T-cell (primary cell): ENCODE measurements at regions not wholly inside any gene's neighbourhood (a gene's known extent, or its start where the extent isn't known, plus 50 kb on each side); places are given as distances from the start of the nearest gene placed in this dataset.

Experiments used
- ATAC-seq, 4 experiments: fragments of 200-7000 bp in 3 of 4; fragments of 150-1000 bp in 1 of 4; cut with Tn5 transposase; replicated peaks in 1 of 4; 1 replicate in 3 of 4; 2 replicates in 1 of 4; pipeline ENCODE4 v1.10.0; 2021; ENCODE audit warnings: moderate library complexity in 3 of 4, mild to moderate bottlenecking in 2 of 4, moderate number of reproducible peaks in 1 of 4
- CTCF ChIA-PET, 2 donors: fragments of 300-600 bp; sonication (Branson Sonifier 250); formaldehyde crosslinking; loops; one replicate each; lab custom pipeline; 2022; ENCODE audit warnings: antibody characterized with exemption in 2 of 2; lab: Charles Lee
- POLR2A ChIA-PET, 2 donors: fragments of 300-600 bp; sonication (Branson Sonifier 250); formaldehyde crosslinking; loops; one replicate each; lab custom pipeline; 2022; ENCODE audit warnings: antibody characterized with exemption in 2 of 2; lab: Charles Lee
- DNase-seq, 35 experiments: peaks; one replicate each; pipeline versions ENCODE4 v3.0.0 to v3.0.0-alpha.2; 2013 to 2023
- H3K27ac ChIP-seq: one replicate; pipeline ENCODE4 v1.5.1; 2013; ENCODE audit warnings: low read length
- H3K27me3 ChIP-seq, 2 experiments: replicated peaks in 1 of 2; 1 replicate in 1 of 2; 2 replicates in 1 of 2; pipeline versions ENCODE4 v1.6.1 to v1.7.0; 2013; ENCODE audit warnings: low read length in 1 of 2, mixed read lengths in 1 of 2; ENCODE audit not compliant: control insufficient read depth in 2 of 2, insufficient read depth in 2 of 2; ENCODE audit errors: extremely low read depth in 1 of 2
- H3K36me3 ChIP-seq, 2 donors: 1 replicate in 1 of 2; 2 replicates in 1 of 2; pipeline versions ENCODE4 v1.6.1 to v1.7.0; 2013; ENCODE audit warnings: low read length in 1 of 2; ENCODE audit not compliant: control insufficient read depth in 2 of 2, insufficient read depth in 1 of 2; ENCODE audit errors: extremely low read depth in 1 of 2
- H3K4me1 ChIP-seq, 2 experiments: 1 replicate in 1 of 2; 2 replicates in 1 of 2; pipeline versions ENCODE4 v1.6.1 to v1.7.0; 2013; ENCODE audit warnings: low read length in 2 of 2, mixed read lengths in 1 of 2; ENCODE audit not compliant: insufficient read depth in 2 of 2, control insufficient read depth in 1 of 2; ENCODE audit errors: extremely low read depth in 1 of 2
- H3K4me3 ChIP-seq, 2 donors: 1 replicate in 1 of 2; 2 replicates in 1 of 2; pipeline versions ENCODE4 v1.5.1 to v1.7.0; 2013; ENCODE audit warnings: mild to moderate bottlenecking in 2 of 2, low read length in 1 of 2, moderate library complexity in 1 of 2; ENCODE audit not compliant: control insufficient read depth in 1 of 2; ENCODE audit errors: extremely low read depth in 1 of 2
- H3K9me3 ChIP-seq: 2 replicates; pipeline ENCODE4 v1.7.0; 2013
- H3K27ac Mint-ChIP-seq, 2 donors: one replicate each; pipeline ENCODE4 v1.8.0; 2020 to 2021; ENCODE audit warnings: mild to moderate bottlenecking in 2 of 2, mixed read lengths in 2 of 2
- H3K27me3 Mint-ChIP-seq, 2 donors: one replicate each; pipeline ENCODE4 v1.8.0; 2021 to 2022; ENCODE audit warnings: mixed read lengths in 2 of 2
- H3K36me3 Mint-ChIP-seq: one replicate; pipeline ENCODE4 v1.8.0; 2021; ENCODE audit warnings: mixed read lengths
- H3K4me1 Mint-ChIP-seq, 3 donors: one replicate each; pipeline ENCODE4 v1.8.0; 2020 to 2022; ENCODE audit warnings: mixed read lengths in 3 of 3, mild to moderate bottlenecking in 1 of 3
- H3K4me3 Mint-ChIP-seq, 3 donors: one replicate each; pipeline ENCODE4 v1.8.0; 2020 to 2022; ENCODE audit warnings: mild to moderate bottlenecking in 3 of 3, mixed read lengths in 3 of 3, moderate library complexity in 3 of 3
- H3K9me3 Mint-ChIP-seq, 3 donors: one replicate each; pipeline ENCODE4 v1.8.0; 2020 to 2022; ENCODE audit warnings: mixed read lengths in 3 of 3
- WGBS: methylation state at CpG from one replicate; pipeline ENCODE4 v1.1.5; 2013; ENCODE audit warnings: missing lambda C conversion rate; ENCODE audit not compliant: insufficient coverage; 5-methylcytosine and 5-hydroxymethylcytosine counted together

- ATAC-seq, result no peak
- Histone ChIP-seq H3K36me3 (no peaks in the 10 kb centered on the region), H3K4me3 (no peak overlapping the region), H3K4me1 (no peaks in the 10 kb centered on the region), H3K27ac (no peak overlapping the region), H3K9me3 (no peaks in the 10 kb centered on the region), H3K27me3 (peaks cover 0 to 3% of the 10 kb centered on the region in 2 experiments)
- peaks cover 0 to 3% (median 2%) of the 10 kb centered on the region in 3 donors for H3K4me1 Mint-ChIP-seq
- DNase-seq, result no peak
- WGBS, result 78% methylated on average over 3 of the region's 8 CpGs
- no peaks in the 10 kb centered on the region for H3K36me3 Mint-ChIP-seq
- CTCF ChIA-PET, result no interaction called here
- H3K4me3 Mint-ChIP-seq, result no peak overlapping the region
- H3K27me3 Mint-ChIP-seq, result no peaks in the 10 kb centered on the region
- no peaks in the 10 kb centered on the region for H3K9me3 Mint-ChIP-seq
- no peak overlapping the region for H3K27ac Mint-ChIP-seq
- POLR2A ChIA-PET, result no interaction called here
Observed at GRCh38 chr20:52536841-52537400, 345.3 kb upstream of the ZFP64 start.

- CTCF ChIA-PET, result no interaction called here
Observed at GRCh38 chr20:52536040-52536439, 344.5 kb upstream of the ZFP64 start.

GRCh38 chr20:52534616-52535015, 343.0 kb upstream of the ZFP64 start:
- Histone ChIP-seq H3K4me3 (no peak overlapping the region), H3K9me3 (no peaks in the 10 kb centered on the region), H3K36me3 (no peaks in the 10 kb centered on the region), H3K27ac (no peak overlapping the region), H3K27me3 (peaks cover 0 to 3% of the 10 kb centered on the region in 2 experiments), H3K4me1 (no peaks in the 10 kb centered on the region)
- no peak for DNase-seq
- Mint-ChIP-seq H3K27ac (no peak overlapping the region), H3K27me3 (no peaks in the 10 kb centered on the region), H3K4me1 (no peaks in the 10 kb centered on the region), H3K4me3 (no peak overlapping the region), H3K36me3 (no peaks in the 10 kb centered on the region), H3K9me3 (peaks cover 0 to 4% (median 3%) of the 10 kb centered on the region in 3 donors)
- no CpG with 5 or more reads among the region's 4 CpGs for WGBS
- CTCF ChIA-PET, result no interaction called here
- POLR2A ChIA-PET, result no interaction called here
- ATAC-seq, result no peak

More at GRCh38 chr20:52536040-52536439, 344.5 kb upstream of the ZFP64 start:
- H3K4me3 ChIP-seq, result no peak overlapping the region
- no peaks in the 10 kb centered on the region for H3K36me3 ChIP-seq
- no peak overlapping the region for H3K4me3 Mint-ChIP-seq
- no peaks in the 10 kb centered on the region for H3K27me3 Mint-ChIP-seq
- peaks cover 0 to 4% (median 3%) of the 10 kb centered on the region in 3 donors for H3K9me3 Mint-ChIP-seq
- no CpG with 5 or more reads among the region's 1 CpG for WGBS
- H3K27me3 ChIP-seq, result peaks cover 0 to 3% of the 10 kb centered on the region in 2 experiments
- no peak overlapping the region for H3K27ac Mint-ChIP-seq
- H3K9me3 ChIP-seq, result no peaks in the 10 kb centered on the region
- no peaks in the 10 kb centered on the region for H3K4me1 ChIP-seq
- H3K36me3 Mint-ChIP-seq, result no peaks in the 10 kb centered on the region
- POLR2A ChIA-PET, result no interaction called here
- H3K27ac ChIP-seq, result no peak overlapping the region
- H3K4me1 Mint-ChIP-seq, result peaks cover 0 to 3% (median 2%) of the 10 kb centered on the region in 3 donors
- ATAC-seq, result no peak
- DNase-seq, result no peak

DNA sequence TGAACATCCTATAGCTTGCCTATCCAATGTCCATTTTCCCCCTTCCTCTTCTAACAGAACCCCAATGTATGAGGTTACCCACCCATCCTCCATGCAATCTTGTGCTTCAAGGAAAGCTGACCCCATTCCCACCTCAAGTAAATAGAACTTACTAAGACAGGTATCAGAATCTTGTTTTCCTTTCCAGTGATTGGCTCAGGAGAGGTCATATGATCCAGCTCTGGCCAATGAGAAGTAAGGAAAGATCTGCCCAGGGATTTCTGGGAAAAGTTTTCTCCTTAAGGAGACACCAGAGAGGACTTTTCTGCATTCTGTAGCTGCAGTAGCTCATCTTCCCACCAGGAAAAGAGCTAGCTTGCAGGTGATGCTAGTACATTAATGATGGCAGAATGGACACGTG, 341.8 kb upstream of the ZFP64 start:
- Mint-ChIP-seq H3K36me3 (no peaks in the 10 kb centered on the region), H3K9me3 (peaks cover 0 to 4% (median 3%) of the 10 kb centered on the region in 3 donors), H3K27ac (peak overlapping the region in 1 of 2 donors; percentile 12), H3K27me3 (no peaks in the 10 kb centered on the region), H3K4me1 (no peaks in the 10 kb centered on the region), H3K4me3 (no peak overlapping the region)
- no peak overlapping the region for H3K4me3 ChIP-seq
- no peak overlapping the region for H3K27ac ChIP-seq
- DNase-seq (no peak), ATAC-seq (no peak)
- peaks cover 0 to 3% of the 10 kb centered on the region in 2 experiments for H3K27me3 ChIP-seq
- ChIA-PET POLR2A (interaction anchor here in 1 of 2 donors (0.6 kb wide), 1 partner anchor 35 kb away, joined by 9 read pairs; no protein-coding TSS in a partner anchor), CTCF (interaction anchor here in 1 of 2 donors (0.7 kb wide), 1 partner anchor 656 kb away, joined by 7 read pairs; no protein-coding TSS in a partner anchor)
- no peaks in the 10 kb centered on the region for H3K9me3 ChIP-seq
- H3K36me3 ChIP-seq, result no peaks in the 10 kb centered on the region
- no CpG with 5 or more reads among the region's 1 CpG for WGBS
- H3K4me1 ChIP-seq, result no peaks in the 10 kb centered on the region

DNA sequence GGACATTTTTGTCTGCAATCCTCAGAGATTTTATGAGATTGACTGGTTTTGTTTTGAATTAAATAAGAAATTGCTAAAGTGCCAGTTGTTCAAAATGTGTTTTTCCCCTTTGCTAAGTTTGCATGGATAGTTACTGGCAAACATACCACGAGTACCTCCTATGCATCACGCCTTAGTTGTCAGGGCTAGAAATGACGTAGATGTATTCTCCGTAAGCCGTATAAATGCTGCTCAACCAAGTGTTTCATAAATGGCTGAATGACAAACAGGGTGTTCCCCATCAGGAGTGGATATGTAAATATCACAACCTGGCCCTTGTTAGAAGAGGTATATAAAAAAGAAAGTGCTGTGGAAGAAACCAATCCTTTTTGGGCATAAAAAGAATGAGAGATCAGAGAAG, 341.1 kb upstream of the ZFP64 start:
- Histone ChIP-seq H3K27me3 (peaks cover 0 to 3% of the 10 kb centered on the region in 2 experiments), H3K4me3 (no peak overlapping the region), H3K27ac (no peak overlapping the region), H3K9me3 (no peaks in the 10 kb centered on the region), H3K36me3 (no peaks in the 10 kb centered on the region), H3K4me1 (no peaks in the 10 kb centered on the region)
- ATAC-seq, result no peak
- H3K27ac Mint-ChIP-seq, result no peak overlapping the region
- ChIA-PET CTCF (no interaction called here), POLR2A (interaction anchor here in 1 of 2 donors (0.6 kb wide), 1 partner anchor 34 kb away, joined by 9 read pairs; no protein-coding TSS in a partner anchor)
- no peak for DNase-seq
- 89% methylated on average over 3 of the region's 5 CpGs for WGBS
- H3K36me3 Mint-ChIP-seq, result no peaks in the 10 kb centered on the region
- peaks cover 0 to 4% (median 3%) of the 10 kb centered on the region in 3 donors for H3K9me3 Mint-ChIP-seq
- no peaks in the 10 kb centered on the region for H3K4me1 Mint-ChIP-seq
- no peaks in the 10 kb centered on the region for H3K27me3 Mint-ChIP-seq
- H3K4me3 Mint-ChIP-seq, result no peak overlapping the region

GRCh38 chr20:52530571-52530970, 339.0 kb upstream of the ZFP64 start:
- no CpG with 5 or more reads among the region's 1 CpG for WGBS
- Histone ChIP-seq H3K9me3 (no peaks in the 10 kb centered on the region), H3K36me3 (no peaks in the 10 kb centered on the region), H3K4me1 (no peaks in the 10 kb centered on the region), H3K27me3 (no peaks in the 10 kb centered on the region), H3K4me3 (no peak overlapping the region), H3K27ac (no peak overlapping the region)
- H3K4me3 Mint-ChIP-seq, result no peak overlapping the region
- H3K9me3 Mint-ChIP-seq, result peaks cover 0 to 4% (median 3%) of the 10 kb centered on the region in 3 donors
- DNase-seq (no peak), ATAC-seq (no peak)
- no peaks in the 10 kb centered on the region for H3K4me1 Mint-ChIP-seq
- no peaks in the 10 kb centered on the region for H3K27me3 Mint-ChIP-seq
- H3K27ac Mint-ChIP-seq, result no peak overlapping the region
- POLR2A ChIA-PET, result interaction anchor here in 1 of 2 donors (0.5 kb wide), 1 partner anchor 38 kb away, joined by 16 read pairs; no protein-coding TSS in a partner anchor
- no peaks in the 10 kb centered on the region for H3K36me3 Mint-ChIP-seq
- CTCF ChIA-PET, result no interaction called here
